ENCODE measurements at regions not wholly inside any gene's neighbourhood (a gene's known extent, or its start where the extent isn't known, plus 50 kb on each side); places are given as distances from the start of the nearest gene placed in this dataset.

- H3K36me3 ChIP-seq (ENCODE audit: insufficient read depth in 1 of 2, low read depth in 1 of 2) = no peaks in the 10 kb centered on the region
- TF ChIP-seq, protein P1, sequence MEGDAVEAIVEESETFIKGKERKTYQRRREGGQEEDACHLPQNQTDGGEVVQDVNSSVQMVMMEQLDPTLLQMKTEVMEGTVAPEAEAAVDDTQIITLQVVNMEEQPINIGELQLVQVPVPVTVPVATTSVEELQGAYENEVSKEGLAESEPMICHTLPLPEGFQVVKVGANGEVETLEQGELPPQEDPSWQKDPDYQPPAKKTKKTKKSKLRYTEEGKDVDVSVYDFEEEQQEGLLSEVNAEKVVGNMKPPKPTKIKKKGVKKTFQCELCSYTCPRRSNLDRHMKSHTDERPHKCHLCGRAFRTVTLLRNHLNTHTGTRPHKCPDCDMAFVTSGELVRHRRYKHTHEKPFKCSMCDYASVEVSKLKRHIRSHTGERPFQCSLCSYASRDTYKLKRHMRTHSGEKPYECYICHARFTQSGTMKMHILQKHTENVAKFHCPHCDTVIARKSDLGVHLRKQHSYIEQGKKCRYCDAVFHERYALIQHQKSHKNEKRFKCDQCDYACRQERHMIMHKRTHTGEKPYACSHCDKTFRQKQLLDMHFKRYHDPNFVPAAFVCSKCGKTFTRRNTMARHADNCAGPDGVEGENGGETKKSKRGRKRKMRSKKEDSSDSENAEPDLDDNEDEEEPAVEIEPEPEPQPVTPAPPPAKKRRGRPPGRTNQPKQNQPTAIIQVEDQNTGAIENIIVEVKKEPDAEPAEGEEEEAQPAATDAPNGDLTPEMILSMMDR (IDR thresholded peaks at IDR 0.05) = no peak
- H3K4me1 ChIP-seq = no peaks in the 10 kb centered on the region
- no peak overlapping the region for H3K27ac ChIP-seq
- H3K4me3 ChIP-seq = no peak overlapping the region
- H3K9me3 ChIP-seq = no peaks in the 10 kb centered on the region
- WGBS, 3 donors = 67 to 76% (median 74%) methylated on average over 2 of the region's 2 CpGs
- ATAC-seq = no peak
- no peaks in the 10 kb centered on the region for H3K27me3 ChIP-seq (ENCODE audit: insufficient read depth in 3 of 3, low read length in 2 of 3)
- no peak for DNase-seq
- intact Hi-C loops (cut with DNase I) = no loop called here
These were observed 847.2 kb downstream of the TDRD15 start for GRCh38 chr2:21970971-21971370.

DNA sequence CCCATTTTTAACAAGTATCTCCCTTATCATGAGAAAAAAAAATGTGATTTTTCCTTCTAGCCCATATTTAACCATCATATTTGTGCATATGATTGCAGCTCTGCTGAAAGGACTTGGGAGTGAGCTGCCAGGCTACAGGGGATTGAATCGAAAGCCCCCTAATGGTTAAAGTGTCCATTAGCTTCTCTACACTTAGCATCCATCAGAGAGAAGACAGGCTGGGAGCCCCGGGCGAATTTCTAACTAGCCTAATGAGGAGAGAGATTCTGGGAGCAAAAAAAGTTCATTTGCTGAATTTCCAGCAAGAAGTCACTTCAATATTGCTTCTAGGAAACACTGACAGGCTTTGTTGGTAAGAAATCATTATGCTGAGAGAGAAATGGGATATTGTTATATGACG, 848.8 kb downstream of the TDRD15 start:
- Histone ChIP-seq H3K4me1 (no peaks in the 10 kb centered on the region), H3K9me3 (no peaks in the 10 kb centered on the region), H3K27ac (no peak overlapping the region), H3K27me3 (ENCODE audit: insufficient read depth in 3 of 3, low read length in 2 of 3) (no peaks in the 10 kb centered on the region), H3K36me3 (ENCODE audit: insufficient read depth in 1 of 2, low read depth in 1 of 2) (no peaks in the 10 kb centered on the region), H3K4me3 (no peak overlapping the region)
- WGBS, 3 donors = 56 to 62% (median 61%) methylated on average over 4 of the region's 4 CpGs
- intact Hi-C loops (cut with DNase I) = no loop called here
- ATAC-seq = no peak
- DNase-seq = no peak
- TF ChIP-seq, protein P1 (IDR thresholded peaks at IDR 0.05) = no peak

- Histone ChIP-seq H3K27ac (no peak overlapping the region), H3K27me3 (ENCODE audit: insufficient read depth in 3 of 3, low read length in 2 of 3) (no peaks in the 10 kb centered on the region), H3K4me1 (no peaks in the 10 kb centered on the region), H3K4me3 (no peak overlapping the region), H3K36me3 (ENCODE audit: insufficient read depth in 1 of 2, low read depth in 1 of 2) (no peaks in the 10 kb centered on the region), H3K9me3 (no peaks in the 10 kb centered on the region)
- TF ChIP-seq, protein P1 (IDR thresholded peaks at IDR 0.05) = no peak
- DNase-seq (no peak), ATAC-seq (no peak)
- WGBS, 3 donors = 89 to 93% (median 93%) methylated on average over 1 of the region's 1 CpG
- intact Hi-C loops (cut with DNase I) = no loop called here
These were observed 857.4 kb downstream of the TDRD15 start for GRCh38 chr2:21981127-21981526.

GRCh38 chr2:21993002-21993401, 869.2 kb downstream of the TDRD15 start:
- WGBS, 3 donors = 86 to 95% (median 87%) methylated on average over 1 of the region's 1 CpG
- Histone ChIP-seq H3K4me1 (no peaks in the 10 kb centered on the region), H3K9me3 (peaks cover 3% of the 10 kb centered on the region), H3K4me3 (no peak overlapping the region), H3K27me3 (ENCODE audit: insufficient read depth in 3 of 3, low read length in 2 of 3) (no peaks in the 10 kb centered on the region), H3K27ac (no peak overlapping the region), H3K36me3 (ENCODE audit: insufficient read depth in 1 of 2, low read depth in 1 of 2) (no peaks in the 10 kb centered on the region)
- TF ChIP-seq, protein P1 (IDR thresholded peaks at IDR 0.05) = no peak
- intact Hi-C loops (cut with DNase I) = no loop called here
- ATAC-seq = no peak
- no peak for DNase-seq

- H3K27me3 ChIP-seq (ENCODE audit: insufficient read depth in 3 of 3, low read length in 2 of 3) = no peaks in the 10 kb centered on the region
- intact Hi-C loops (cut with DNase I) = no loop called here
- ATAC-seq (no peak), DNase-seq (no peak)
- no peaks in the 10 kb centered on the region for H3K4me1 ChIP-seq
- H3K27ac ChIP-seq = no peak overlapping the region
- 73 to 84% (median 78%) methylated on average over 5 of the region's 5 CpGs for WGBS, 3 donors
- H3K9me3 ChIP-seq = peaks cover 3% of the 10 kb centered on the region
- H3K4me3 ChIP-seq = no peak overlapping the region
- TF ChIP-seq, protein P1 (IDR thresholded peaks at IDR 0.05) = no peak
- H3K36me3 ChIP-seq (ENCODE audit: insufficient read depth in 1 of 2, low read depth in 1 of 2) = no peaks in the 10 kb centered on the region
These were observed 872.6 kb downstream of the TDRD15 start for GRCh38 chr2:21996339-21996738.

Measured in psoas muscle (tissue), 7 donors.